NCI-H1694 (cell line): ENCODE measurements at regions not wholly inside any gene's neighbourhood (a gene's known extent, or its start where the extent isn't known, plus 50 kb on each side); places are given as distances from the start of the nearest gene placed in this dataset.
"Not testable (repeated sequence)": the region's sequence is repeated elsewhere in the genome, so short reads cannot be mapped to it uniquely, and the experiment has no call there.

Source experiments
- DNase-seq: peaks from one replicate; lab custom pipeline; 2025; lab: John Stamatoyannopoulos, UW

- no peak for DNase-seq
Measured at GRCh38 chr1:5733596-5733995, 258.6 kb downstream of the NPHP4 start.

GRCh38 chr1:5731110-5731423, 261.2 kb downstream of the NPHP4 start:
- DNase-seq = no peak

GRCh38 chr1:5730272-5731109, 261.7 kb downstream of the NPHP4 start:
- no peak for DNase-seq

- DNase-seq = no peak
Measured at GRCh38 chr1:5729636-5730145, 262.5 kb downstream of the NPHP4 start.

- DNase-seq = no peak
Measured at GRCh38 chr1:5728663-5729355, 263.4 kb downstream of the NPHP4 start.

GRCh38 chr1:5727871-5728643, 264.2 kb downstream of the NPHP4 start:
- no peak for DNase-seq

GRCh38 chr1:5727191-5727590, 265.0 kb downstream of the NPHP4 start:
- DNase-seq = no peak

GRCh38 chr1:5726586-5727184, 265.5 kb downstream of the NPHP4 start:
- not testable (repeated sequence) for DNase-seq

- DNase-seq = no peak
Measured at GRCh38 chr1:5725855-5726585, 266.2 kb downstream of the NPHP4 start.

- no peak for DNase-seq
Measured at GRCh38 chr1:5725406-5725805, 266.8 kb downstream of the NPHP4 start.

GRCh38 chr1:5724847-5725246, 267.4 kb downstream of the NPHP4 start:
- DNase-seq = no peak

- DNase-seq = no peak
Measured at GRCh38 chr1:5722635-5723164, 269.5 kb downstream of the NPHP4 start.

- no peak for DNase-seq
Measured at GRCh38 chr1:5721634-5722215, 270.5 kb downstream of the NPHP4 start.

GRCh38 chr1:5720936-5721335, 271.3 kb downstream of the NPHP4 start:
- no peak for DNase-seq

- DNase-seq = peak; percentile 43
Measured at GRCh38 chr1:5720484-5720883, 271.7 kb downstream of the NPHP4 start.

- no peak for DNase-seq
Measured at GRCh38 chr1:5720045-5720444, 272.2 kb downstream of the NPHP4 start.

GRCh38 chr1:5718831-5719632, 273.2 kb downstream of the NPHP4 start:
- no peak for DNase-seq

GRCh38 chr1:5717031-5717682, 275.1 kb downstream of the NPHP4 start:
- DNase-seq = no peak

GRCh38 chr1:5716126-5716525, 276.1 kb downstream of the NPHP4 start:
- DNase-seq = no peak
